ENCODE measurements at regions not wholly inside any gene's neighbourhood (a gene's known extent, or its start where the extent isn't known, plus 50 kb on each side); places are given as distances from the start of the nearest gene placed in this dataset.

- Mint-ChIP-seq H3K36me3 (ENCODE audit: insufficient read depth) (no peaks in the 10 kb centered on the region), H3K9me3 (no peaks in the 10 kb centered on the region)
These were observed 127.7 kb upstream of the RAD23B start for GRCh38 chr9:107155244-107155817.

GRCh38 chr9:107158321-107158720 is 124.8 kb upstream of the RAD23B start:
- H3K27ac Mint-ChIP-seq: no peak overlapping the region
- H3K4me3 Mint-ChIP-seq: no peak overlapping the region
- H3K36me3 Mint-ChIP-seq (ENCODE audit: insufficient read depth): no peaks in the 10 kb centered on the region
- H3K27me3 Mint-ChIP-seq: peaks cover 16 to 23% of the 10 kb centered on the region in 2 donors
- ATAC-seq (replicated peaks) (no peak), DNase-seq (no peak)
- H3K9me3 Mint-ChIP-seq: no peaks in the 10 kb centered on the region
- no peaks in the 10 kb centered on the region for H3K4me1 Mint-ChIP-seq (ENCODE audit: low read depth in 2 of 2)

More at GRCh38 chr9:107155244-107155817, 127.7 kb upstream of the RAD23B start:
- Mint-ChIP-seq H3K4me3 (no peak overlapping the region), H3K4me1 (ENCODE audit: low read depth in 2 of 2) (no peaks in the 10 kb centered on the region), H3K27me3 (peaks cover 21 to 32% of the 10 kb centered on the region in 2 donors), H3K27ac (no peak overlapping the region)
- DNase-seq (no peak), ATAC-seq (replicated peaks) (no peak)

- DNase-seq (no peak), ATAC-seq (replicated peaks) (no peak)
- H3K4me1 Mint-ChIP-seq (ENCODE audit: low read depth in 2 of 2): no peaks in the 10 kb centered on the region
These were observed 121.7 kb upstream of the RAD23B start for GRCh38 chr9:107161338-107161737.

GRCh38 chr9:107163370-107163769 is 119.7 kb upstream of the RAD23B start:
- no peaks in the 10 kb centered on the region for H3K9me3 Mint-ChIP-seq
- H3K27me3 Mint-ChIP-seq: peaks cover 6 to 10% of the 10 kb centered on the region in 2 donors
- H3K36me3 Mint-ChIP-seq (ENCODE audit: insufficient read depth): no peaks in the 10 kb centered on the region
- no peak for DNase-seq
- H3K27ac Mint-ChIP-seq: no peak overlapping the region
- ATAC-seq (replicated peaks): no peak
- no peaks in the 10 kb centered on the region for H3K4me1 Mint-ChIP-seq (ENCODE audit: low read depth in 2 of 2)
- H3K4me3 Mint-ChIP-seq: no peak overlapping the region

More at GRCh38 chr9:107161338-107161737, 121.7 kb upstream of the RAD23B start:
- no peaks in the 10 kb centered on the region for H3K36me3 Mint-ChIP-seq (ENCODE audit: insufficient read depth)
- H3K9me3 Mint-ChIP-seq: no peaks in the 10 kb centered on the region
- no peak overlapping the region for H3K4me3 Mint-ChIP-seq
- H3K27ac Mint-ChIP-seq: no peak overlapping the region
- peaks cover 22% of the 10 kb centered on the region in 2 donors for H3K27me3 Mint-ChIP-seq

GRCh38 chr9:107169796-107170195 is 113.3 kb upstream of the RAD23B start:
- no peak for ATAC-seq (replicated peaks)
- Mint-ChIP-seq H3K9me3 (no peaks in the 10 kb centered on the region), H3K4me3 (no peak overlapping the region), H3K4me1 (ENCODE audit: low read depth in 2 of 2) (peaks cover 2 to 13% of the 10 kb centered on the region in 2 donors), H3K27me3 (peaks cover 6 to 27% of the 10 kb centered on the region in 2 donors), H3K36me3 (ENCODE audit: insufficient read depth) (no peaks in the 10 kb centered on the region), H3K27ac (no peak overlapping the region)
- no peak for DNase-seq

GRCh38 chr9:107170801-107171200 is 112.3 kb upstream of the RAD23B start:
- DNase-seq: no peak
- Mint-ChIP-seq H3K27ac (no peak overlapping the region), H3K4me1 (ENCODE audit: low read depth in 2 of 2) (peaks cover 2 to 13% of the 10 kb centered on the region in 2 donors), H3K9me3 (no peaks in the 10 kb centered on the region), H3K27me3 (peaks cover 6 to 27% of the 10 kb centered on the region in 2 donors), H3K36me3 (ENCODE audit: insufficient read depth) (no peaks in the 10 kb centered on the region), H3K4me3 (no peak overlapping the region)
- ATAC-seq (replicated peaks): no peak

- Mint-ChIP-seq H3K4me3 (no peak overlapping the region), H3K36me3 (ENCODE audit: insufficient read depth) (no peaks in the 10 kb centered on the region), H3K4me1 (ENCODE audit: low read depth in 2 of 2) (peaks cover 5 to 13% of the 10 kb centered on the region in 2 donors), H3K9me3 (no peaks in the 10 kb centered on the region), H3K27me3 (peaks cover 0 to 34% of the 10 kb centered on the region in 2 donors), H3K27ac (no peak overlapping the region)
- ATAC-seq (replicated peaks) (peak; percentile 69), DNase-seq (peak; percentile 36 to 54 (median 40))
These were observed 110.7 kb upstream of the RAD23B start for GRCh38 chr9:107172160-107172978.

- H3K27me3 Mint-ChIP-seq: peaks cover 0 to 40% of the 10 kb centered on the region in 2 donors
- ATAC-seq (replicated peaks): no peak
- no peaks in the 10 kb centered on the region for H3K9me3 Mint-ChIP-seq
- no peak overlapping the region for H3K4me3 Mint-ChIP-seq
- no peaks in the 10 kb centered on the region for H3K36me3 Mint-ChIP-seq (ENCODE audit: insufficient read depth)
- no peak for DNase-seq
- H3K4me1 Mint-ChIP-seq (ENCODE audit: low read depth in 2 of 2): peaks cover 5 to 13% of the 10 kb centered on the region in 2 donors
- no peak overlapping the region for H3K27ac Mint-ChIP-seq
These were observed 110.1 kb upstream of the RAD23B start for GRCh38 chr9:107172979-107173347.

GRCh38 chr9:107173422-107174180 is 109.5 kb upstream of the RAD23B start:
- no peaks in the 10 kb centered on the region for H3K9me3 Mint-ChIP-seq
- H3K27me3 Mint-ChIP-seq: peaks cover 0 to 46% of the 10 kb centered on the region in 2 donors
- no peaks in the 10 kb centered on the region for H3K36me3 Mint-ChIP-seq (ENCODE audit: insufficient read depth)
- DNase-seq (no peak), ATAC-seq (replicated peaks) (no peak)
- H3K27ac Mint-ChIP-seq: no peak overlapping the region
- no peak overlapping the region for H3K4me3 Mint-ChIP-seq
- peaks cover 5 to 13% of the 10 kb centered on the region in 2 donors for H3K4me1 Mint-ChIP-seq (ENCODE audit: low read depth in 2 of 2)

GRCh38 chr9:107174441-107174840 is 108.6 kb upstream of the RAD23B start:
- H3K4me3 Mint-ChIP-seq: no peak overlapping the region
- no peak overlapping the region for H3K27ac Mint-ChIP-seq
- no peaks in the 10 kb centered on the region for H3K9me3 Mint-ChIP-seq
- ATAC-seq (replicated peaks) (peak; percentile 19), DNase-seq (no peak)
- no peaks in the 10 kb centered on the region for H3K36me3 Mint-ChIP-seq (ENCODE audit: insufficient read depth)
- H3K4me1 Mint-ChIP-seq (ENCODE audit: low read depth in 2 of 2): peaks cover 5 to 13% of the 10 kb centered on the region in 2 donors
- H3K27me3 Mint-ChIP-seq: peaks cover 5 to 53% of the 10 kb centered on the region in 2 donors

GRCh38 chr9:107175041-107175440 is 108.0 kb upstream of the RAD23B start:
- H3K27me3 Mint-ChIP-seq: peaks cover 11 to 59% of the 10 kb centered on the region in 2 donors
- H3K4me3 Mint-ChIP-seq: no peak overlapping the region
- no peak overlapping the region for H3K27ac Mint-ChIP-seq
- H3K9me3 Mint-ChIP-seq: no peaks in the 10 kb centered on the region
- H3K36me3 Mint-ChIP-seq (ENCODE audit: insufficient read depth): no peaks in the 10 kb centered on the region
- DNase-seq (no peak), ATAC-seq (replicated peaks) (no peak)
- H3K4me1 Mint-ChIP-seq (ENCODE audit: low read depth in 2 of 2): peaks cover 5 to 13% of the 10 kb centered on the region in 2 donors

GRCh38 chr9:107175816-107176435 is 107.2 kb upstream of the RAD23B start:
- Mint-ChIP-seq H3K36me3 (ENCODE audit: insufficient read depth) (no peaks in the 10 kb centered on the region), H3K9me3 (no peaks in the 10 kb centered on the region), H3K27me3 (peaks cover 12 to 62% of the 10 kb centered on the region in 2 donors), H3K4me3 (no peak overlapping the region), H3K4me1 (ENCODE audit: low read depth in 2 of 2) (peaks cover 5 to 13% of the 10 kb centered on the region in 2 donors), H3K27ac (no peak overlapping the region)
- DNase-seq (no peak), ATAC-seq (replicated peaks) (no peak)

All from effector memory CD8-positive, alpha-beta T cell (primary cell).